Amniotic stem cell (primary cell): ENCODE measurements at regions not wholly inside any gene's neighbourhood (a gene's known extent, or its start where the extent isn't known, plus 50 kb on each side); places are given as distances from the start of the nearest gene placed in this dataset.
A peak's percentile ranks its signal among the peaks of the same experiment; 100 is the strongest.

Source experiments
- DNase-seq: peaks from one replicate; lab custom pipeline; 2025; lab: John Stamatoyannopoulos, UW

DNA sequence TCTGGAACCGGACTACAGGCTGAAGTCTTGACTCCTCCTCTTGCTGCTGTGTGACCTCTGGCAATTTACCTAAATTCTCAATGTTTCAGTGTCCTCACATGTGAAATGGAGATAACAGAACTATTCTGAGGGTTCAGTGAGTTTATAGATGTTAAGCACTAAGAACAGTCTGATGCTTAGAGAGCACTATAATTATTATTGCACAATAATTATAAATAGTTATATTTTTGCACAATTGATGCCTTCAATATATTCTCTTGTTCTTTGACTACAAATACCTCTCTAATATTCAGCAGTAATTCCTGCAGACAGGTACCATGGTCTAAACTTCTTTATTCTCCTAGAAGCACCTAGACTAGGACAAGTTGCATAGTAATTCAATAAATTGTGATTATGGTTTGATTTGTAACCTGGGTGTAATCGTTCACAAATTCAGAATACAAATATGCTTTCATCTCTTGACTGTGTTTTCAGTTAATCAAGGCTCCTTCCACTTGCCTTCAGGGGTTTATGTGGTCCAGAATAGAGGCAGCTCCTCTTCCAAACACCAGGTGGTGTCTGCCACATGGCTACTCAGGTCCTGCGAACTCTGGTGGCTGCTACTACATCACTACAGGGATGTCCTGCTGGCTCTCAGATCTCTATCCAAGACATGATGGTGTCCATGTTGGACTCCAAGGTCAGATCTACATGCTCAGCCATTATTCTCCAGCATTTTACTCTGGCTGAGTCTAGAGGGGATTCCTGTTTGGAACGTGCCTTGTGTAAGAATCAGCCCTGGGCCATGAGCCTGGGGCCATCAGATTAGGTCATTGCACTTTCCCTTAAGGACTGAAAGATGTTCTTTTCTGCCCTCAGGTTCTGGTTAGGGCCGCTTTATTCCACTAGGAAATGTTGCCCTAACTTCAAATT lies 103.4 kb downstream of the QRFPR start:
- no peak for DNase-seq

DNA sequence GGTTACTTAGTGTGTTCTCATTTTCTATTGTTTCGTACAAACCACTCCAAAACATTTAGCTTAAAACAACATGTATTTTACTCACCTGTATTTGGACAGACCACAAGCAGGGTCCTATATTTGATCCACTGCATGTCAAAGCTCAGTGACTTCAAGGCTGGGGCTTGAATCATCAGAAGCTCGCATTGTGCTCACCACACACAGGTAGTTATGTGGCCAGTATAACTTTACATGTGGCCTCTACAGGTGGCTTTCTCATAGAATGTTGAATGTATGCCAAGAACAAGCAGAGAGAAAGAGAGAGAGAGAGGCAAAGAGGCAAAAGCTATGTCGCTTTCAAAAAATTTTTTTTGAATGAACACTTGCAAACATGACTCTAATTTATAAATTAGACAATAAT lies 107.6 kb downstream of the QRFPR start:
- no peak for DNase-seq

DNA sequence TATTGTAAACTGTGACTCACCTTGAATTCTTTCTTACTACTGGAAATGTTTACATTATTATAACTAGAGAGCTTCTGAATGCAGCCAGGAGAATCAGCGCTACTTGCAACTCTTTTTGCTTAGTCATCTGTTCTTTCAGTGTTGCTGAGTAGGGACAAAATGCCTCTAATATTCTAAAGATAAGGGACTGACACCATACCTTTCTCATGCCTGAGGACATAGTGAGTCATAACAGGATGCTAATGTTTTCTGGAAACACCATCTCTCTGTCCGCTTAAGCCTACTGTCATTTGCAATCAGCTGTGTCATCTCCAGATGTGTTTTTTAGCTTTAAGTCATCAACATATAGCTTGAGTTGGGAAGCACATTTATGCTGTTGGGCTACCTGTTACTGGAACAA lies 108.3 kb downstream of the QRFPR start:
- peak; percentile 24 for DNase-seq

DNA sequence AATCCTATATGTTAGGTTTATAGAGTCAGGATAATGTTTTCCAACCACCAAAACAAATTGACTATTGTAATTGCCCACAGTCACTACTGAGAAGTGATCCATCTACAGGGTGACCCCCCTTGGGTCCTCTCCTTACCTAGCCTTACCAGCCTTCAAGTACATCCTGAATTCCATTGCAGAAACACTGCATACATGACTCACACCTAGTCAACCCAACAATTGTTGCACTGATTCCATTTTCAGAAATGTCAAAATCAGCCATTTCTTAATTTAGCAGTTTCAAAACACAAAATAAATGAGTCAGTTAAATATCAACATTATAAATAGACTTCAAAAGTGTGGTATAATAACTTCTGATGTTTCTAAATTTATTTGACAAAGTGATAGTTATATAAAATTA lies 106.3 kb upstream of the TNIP3 start:
- DNase-seq = no peak

DNA sequence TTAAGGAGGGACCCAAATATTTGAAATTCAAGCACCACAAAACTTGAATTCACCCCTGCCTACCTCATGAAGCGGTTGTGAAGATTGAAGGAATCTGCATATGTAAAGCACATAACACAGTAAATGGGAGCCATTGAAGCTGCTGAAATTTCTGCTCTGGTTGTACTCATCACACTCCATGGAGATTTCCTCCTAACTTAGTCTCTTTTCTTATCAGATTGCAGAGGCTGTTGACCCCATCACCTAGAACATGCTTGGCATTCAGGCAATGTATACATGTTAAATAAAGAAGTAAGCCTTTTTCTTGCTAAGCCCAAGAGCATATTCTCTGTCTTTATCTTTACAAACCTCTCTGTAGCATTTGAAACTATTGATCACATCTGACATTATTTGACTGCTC lies 104.9 kb upstream of the TNIP3 start:
- DNase-seq = no peak

DNA sequence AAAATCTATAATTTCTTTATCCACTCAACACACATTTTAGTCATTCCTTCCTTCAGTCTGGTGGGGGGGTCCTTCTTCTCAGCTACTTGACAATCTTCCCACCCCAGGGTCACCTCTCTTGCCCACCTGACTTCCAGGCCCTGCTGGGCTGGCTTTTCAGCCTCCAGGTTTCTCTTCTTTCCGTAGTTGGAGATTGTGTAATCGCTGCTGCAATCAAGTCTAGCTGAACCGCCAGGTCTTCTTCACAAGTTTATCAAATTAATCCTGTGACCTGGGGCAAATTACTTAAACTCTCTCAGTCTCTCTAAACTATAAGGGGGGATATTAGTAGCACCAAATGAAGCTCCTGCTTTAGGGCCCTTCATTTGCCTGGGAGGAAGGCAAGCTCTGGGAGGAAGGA lies 102.9 kb upstream of the TNIP3 start:
- no peak for DNase-seq

DNA sequence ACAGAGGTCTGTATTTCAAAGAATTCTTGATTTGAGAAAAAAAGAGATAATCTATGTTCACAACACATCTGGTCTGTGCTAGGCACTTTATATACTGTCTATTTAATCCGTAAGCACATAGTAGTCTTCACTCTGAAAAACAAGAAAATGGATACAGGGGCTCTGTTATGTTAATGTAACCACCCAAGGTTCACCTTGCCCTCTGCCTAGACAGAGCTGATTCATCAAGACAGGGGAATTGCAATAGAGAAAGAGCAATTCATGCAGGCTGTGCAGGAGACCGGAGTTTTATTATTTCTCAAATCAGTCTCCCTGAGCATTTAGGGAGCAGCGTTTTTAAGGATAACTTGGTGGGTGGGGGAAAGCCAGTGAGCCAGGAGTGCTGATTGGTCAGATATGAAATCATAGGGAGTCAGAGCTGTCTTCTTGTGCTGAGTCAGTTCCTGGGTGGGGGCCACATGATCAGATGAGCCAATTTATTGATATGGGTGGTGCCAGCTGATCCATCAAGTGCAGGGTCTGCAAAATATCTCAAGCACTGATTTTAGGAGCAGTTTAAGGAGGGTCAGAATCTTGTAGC lies 92.9 kb upstream of the TNIP3 start:
- no peak for DNase-seq

DNA sequence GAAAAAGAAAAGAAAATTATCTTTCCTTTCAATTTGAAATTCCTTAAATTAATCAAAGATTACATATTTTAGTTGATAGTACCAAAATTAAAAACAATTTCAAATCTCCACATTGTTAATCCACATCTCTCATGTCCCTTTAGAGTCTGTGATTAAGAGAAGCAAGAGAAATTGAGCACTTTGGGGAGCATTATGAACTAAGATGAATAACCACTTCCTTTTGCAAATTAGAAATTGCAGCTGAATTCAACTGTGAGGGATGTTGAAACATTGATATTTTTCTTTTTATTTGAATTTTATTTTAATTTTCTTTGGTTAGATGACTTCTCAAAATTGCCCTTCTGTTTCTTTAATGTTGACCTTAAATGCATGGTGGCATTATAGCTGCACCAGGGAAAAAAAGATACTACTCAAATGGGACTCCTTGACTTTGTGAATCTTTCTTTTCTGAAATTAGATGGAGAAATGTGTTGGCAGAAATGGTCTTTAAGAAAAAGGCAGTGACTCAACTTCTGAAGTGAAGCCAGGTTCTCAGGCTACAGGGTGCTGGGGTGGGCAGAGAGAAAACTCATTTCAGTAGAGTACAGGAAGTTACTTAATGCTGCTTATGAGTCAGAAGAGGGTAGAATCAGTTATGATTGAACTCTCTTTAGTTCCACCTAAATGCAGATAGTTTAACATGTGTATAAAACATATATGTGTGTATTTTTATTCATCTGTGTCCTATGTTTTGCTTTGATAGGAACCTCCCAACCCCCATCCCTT lies 92.0 kb upstream of the TNIP3 start:
- peak; percentile 83 for DNase-seq

DNA sequence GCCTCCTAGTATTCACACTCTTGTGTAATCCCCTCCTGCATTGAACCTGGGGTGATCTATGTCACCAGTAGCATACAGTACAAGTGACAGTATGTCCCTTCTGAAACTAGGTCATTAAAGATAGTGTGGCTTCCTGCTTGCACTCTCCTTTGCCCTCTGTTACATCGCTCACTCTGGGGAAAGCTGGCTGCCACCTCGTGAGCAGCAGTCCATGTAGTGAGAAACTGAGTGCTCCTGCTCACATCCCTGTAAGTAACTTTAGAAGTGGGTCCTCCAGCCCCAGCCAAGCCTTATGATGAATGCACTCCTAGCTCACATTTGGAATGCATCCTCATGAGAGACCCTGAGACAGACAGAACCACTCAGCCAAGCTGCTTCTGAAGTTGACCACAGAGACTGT lies 89.8 kb upstream of the TNIP3 start:
- no peak for DNase-seq

DNA sequence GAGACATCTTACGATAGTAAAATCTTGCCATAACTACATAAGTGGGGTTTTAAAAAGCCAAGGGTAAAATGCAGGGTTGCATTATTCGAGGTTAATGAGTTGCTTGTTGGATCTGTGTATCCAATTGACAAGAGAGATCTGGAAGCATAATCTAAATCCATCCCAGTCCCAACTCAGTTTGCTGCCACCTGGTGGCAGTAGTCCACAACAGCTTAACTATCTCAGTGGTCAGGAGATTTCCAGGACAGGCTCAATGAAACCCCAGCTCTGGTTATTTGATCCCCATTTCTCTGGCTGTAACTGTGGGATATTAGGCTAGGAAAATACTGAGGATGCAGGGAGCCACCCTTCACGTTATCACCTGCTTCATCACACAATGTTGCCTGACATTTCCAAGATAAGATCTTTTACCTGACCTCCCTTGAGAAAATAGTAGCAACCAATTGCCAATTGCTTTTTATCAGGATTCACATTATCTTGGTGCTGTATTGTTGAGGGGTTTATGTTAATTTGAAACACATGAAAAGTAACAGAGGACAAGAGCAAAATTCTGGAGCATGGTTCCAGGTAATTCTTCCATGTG lies 88.2 kb upstream of the TNIP3 start:
- DNase-seq = peak; percentile 10

DNA sequence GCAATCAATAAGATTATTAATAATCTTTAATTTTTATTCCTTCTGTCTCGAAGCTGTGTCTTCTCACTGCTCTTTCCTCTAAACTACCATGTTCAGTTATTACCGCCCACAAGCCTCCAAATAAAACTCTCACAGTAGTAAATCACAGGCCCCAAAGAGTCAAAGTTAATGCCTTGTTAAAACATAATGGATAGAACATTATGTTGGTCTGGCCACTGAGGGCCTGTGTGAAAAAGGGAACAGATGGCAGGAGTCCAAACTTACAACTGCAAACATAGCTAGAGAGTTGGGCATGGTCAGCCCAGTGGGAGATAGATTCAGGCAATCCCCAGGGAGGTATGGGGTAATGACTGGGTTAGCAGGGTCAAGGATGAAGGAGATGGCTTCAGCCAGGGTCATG lies 84.6 kb upstream of the TNIP3 start:
- no peak for DNase-seq

DNA sequence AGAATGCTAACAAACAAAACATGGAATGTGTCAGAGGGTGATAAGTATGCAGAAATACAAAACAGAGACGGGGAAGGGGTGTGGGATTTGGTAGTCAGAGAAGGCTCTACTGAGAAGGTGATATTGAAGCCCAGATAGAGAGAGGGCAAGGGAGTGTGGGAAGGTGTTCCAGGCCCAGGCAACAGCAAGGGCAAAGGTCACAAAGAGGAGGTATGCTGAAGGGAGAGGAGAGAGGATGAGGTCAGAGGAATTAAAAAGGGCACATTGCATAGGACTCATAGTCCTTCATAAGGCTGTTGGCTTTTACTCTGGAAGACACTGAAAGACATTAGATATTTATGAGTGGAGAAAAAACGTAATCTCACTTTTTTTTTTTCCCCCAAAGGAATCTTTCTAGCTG lies 82.6 kb upstream of the TNIP3 start:
- DNase-seq = no peak

DNA sequence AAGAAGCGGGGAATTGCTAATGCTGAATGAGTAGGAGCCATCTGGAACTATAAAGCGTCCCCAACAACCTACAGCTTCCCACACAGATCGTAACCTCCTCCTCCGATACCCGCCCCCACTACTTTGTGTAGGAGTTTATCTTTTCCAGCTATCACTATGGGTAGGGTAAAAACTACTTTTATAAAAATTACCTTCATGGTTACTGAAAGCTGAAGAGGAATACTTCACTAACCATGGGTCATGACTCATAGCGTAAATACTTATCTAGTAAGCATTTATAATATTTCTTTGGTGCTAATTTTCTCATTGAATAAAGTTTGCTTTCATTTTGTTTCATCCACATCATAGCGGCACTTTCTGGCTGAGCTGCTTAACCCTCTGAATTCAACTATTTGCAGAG lies 79.4 kb upstream of the TNIP3 start:
- DNase-seq = no peak

DNA sequence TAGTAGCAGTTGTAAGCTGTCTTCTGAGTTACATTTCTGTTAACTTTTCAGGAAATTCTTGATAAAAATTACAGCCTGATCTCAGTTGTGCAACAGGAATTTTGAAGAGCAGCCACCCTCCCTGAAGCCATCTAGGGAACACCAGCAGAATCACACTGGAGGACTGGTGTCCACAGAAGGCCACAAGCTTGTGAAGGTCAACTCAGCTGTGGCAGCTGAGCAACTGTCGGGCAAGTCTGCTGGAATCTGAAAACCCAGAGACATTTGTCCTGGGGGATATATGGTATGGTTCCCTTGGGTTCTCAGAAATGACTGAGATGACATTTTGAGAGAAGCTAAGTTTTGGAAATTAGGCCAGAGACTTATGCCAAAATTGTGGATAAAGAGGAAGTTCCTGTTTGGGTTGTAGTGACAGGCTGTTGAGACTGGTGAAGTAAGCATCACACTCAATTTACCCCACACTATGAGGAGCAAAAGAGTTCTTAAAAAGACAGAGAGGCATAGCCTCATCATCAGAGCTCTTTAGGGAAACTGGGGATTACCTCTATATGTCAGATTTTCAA lies 78.1 kb upstream of the TNIP3 start:
- no peak for DNase-seq

DNA sequence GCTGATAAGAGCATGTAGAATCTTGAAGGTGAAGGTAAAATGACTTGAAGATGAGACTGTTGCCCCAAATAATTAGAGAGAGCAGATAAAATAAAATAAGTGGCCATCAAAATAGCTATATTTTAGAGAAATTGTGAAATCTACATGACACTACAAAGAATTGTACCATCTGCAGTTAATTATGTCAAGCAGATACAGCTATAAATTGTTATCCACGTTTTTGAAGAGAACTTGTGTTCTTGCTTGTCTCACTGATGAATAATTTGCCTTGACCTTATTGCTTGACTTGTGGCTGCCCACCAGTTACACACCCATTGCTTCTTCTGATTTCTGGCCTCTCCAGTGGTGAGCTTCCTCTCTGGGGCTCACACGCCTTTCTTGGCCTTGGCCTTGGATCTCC lies 75.8 kb upstream of the TNIP3 start:
- DNase-seq = no peak

DNA sequence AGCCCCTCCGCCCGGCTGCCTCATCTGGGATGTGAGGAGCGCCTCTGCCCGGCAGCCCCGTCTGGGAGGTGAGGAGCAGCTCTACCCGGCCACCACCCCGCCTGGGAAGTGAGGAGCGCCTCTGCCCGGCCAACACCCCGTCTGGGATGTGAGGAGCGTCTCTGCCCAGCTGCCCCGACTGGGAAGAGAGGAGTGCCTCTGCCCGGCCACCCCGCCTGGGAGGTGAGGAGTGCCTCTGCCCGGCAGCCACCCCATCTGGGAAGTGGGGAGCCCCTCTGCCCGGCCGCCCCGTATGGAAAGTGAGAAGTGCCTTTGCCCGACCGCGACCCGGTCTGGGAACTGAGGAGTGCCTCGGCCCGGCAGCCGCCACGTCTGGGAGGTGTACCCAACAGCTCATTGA lies 74.3 kb upstream of the TNIP3 start:
- no peak for DNase-seq

DNA sequence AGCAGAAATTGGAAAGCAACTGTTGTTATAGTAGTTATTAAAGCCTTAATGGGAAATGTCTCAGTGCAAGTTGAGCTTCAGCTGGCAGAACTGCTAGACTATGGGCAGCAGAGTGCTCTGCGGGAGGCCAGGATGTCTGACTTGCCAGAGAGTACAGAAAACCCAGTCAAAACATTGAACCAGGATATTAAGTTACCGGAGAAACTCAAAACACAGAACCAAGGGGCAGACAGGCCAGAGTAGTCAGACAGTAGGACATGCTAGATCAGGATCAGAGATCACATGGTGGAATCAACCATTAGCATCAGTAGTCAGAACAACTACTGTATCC lies 72.9 kb upstream of the TNIP3 start:
- DNase-seq = no peak

DNA sequence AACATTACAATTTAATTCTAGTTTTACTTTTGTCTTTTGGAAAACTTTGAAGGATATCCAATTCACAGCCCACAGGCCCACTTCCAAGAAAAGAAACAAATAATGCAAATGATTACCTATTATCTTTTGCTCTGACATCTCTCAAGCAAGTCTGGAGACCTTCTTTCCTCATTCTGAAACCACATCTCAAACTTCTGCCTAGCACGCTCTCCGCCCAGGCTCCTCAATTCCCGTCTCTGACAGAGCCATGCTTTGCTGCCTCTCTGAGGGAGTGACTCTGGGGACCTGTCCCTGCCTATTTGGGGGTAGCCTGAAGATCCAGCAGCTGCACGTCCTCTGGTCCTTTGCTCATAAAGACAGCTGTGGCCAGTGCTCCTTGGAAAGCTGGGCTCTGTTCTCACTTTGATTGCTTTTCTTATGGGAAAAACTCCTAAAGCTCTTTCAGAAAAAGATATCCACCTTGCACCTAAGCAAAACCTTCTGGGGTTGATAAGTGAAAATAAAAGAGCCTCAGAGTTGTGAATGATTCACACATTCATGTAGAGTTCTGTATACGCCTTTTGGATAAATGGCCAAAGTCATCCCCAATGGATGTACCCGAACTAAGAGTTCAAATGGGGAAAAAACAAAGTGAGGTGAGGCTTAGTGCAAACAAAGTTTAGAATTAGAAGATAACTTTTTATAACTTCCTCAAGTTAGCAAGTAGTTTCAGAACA lies 72.4 kb upstream of the TNIP3 start:
- DNase-seq = no peak

DNA sequence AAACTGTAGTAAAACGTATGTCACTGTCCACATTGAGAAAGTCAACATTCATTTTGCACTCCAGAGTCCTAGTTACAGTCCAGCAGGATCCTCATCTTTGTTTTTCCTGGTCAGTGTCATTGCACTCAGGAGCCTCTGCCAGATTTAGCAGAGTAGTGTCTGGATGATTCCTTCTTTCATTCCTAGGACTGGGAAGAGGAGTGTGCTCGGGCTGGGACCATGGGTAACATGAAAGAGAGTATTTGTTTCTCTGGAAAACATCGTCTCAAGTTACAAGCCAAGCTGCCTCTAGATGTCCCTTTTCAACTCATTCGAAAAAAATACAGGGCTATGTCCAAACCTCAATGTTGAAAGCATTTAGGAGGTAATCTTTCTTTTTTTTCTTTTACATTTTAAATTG lies 69.9 kb upstream of the TNIP3 start:
- no peak for DNase-seq

DNA sequence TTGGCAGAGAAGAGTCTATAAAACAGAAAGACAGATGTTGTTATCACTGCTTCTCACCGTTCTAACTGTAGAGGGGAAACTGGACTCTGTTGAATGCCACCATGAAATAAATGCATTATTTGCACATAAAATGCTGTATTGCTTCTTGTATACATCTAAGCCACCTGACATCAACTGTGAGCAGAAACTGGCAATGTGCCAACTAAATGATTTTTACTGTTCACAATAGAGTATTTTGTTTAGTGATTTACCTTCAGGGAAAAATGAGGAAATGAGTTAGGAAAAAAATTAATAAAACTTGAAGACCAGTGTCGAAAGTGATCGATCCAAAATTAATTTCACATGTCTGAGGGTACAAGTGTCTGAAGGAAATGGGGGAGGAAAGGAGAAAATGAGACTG lies 65.9 kb upstream of the TNIP3 start:
- DNase-seq = no peak

DNA sequence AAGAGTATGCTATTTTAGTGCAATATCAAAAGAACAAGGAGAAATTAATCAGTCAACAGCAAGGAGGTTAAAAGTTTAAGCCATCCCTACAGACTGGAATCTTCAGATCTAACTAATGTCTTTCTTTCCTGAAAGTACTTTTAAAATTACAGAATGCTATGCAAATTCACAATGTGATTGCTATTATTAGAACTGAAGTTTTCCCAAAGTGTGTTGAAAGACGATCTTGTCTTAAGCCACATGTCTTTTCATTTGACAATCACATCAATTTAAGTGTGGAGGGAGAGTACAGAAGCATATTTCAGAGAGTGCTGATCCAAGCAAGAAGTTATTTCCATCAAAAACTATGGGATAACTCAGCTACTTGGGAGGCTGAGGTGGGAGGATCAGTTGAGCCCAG lies 64.7 kb upstream of the TNIP3 start:
- no peak for DNase-seq

DNA sequence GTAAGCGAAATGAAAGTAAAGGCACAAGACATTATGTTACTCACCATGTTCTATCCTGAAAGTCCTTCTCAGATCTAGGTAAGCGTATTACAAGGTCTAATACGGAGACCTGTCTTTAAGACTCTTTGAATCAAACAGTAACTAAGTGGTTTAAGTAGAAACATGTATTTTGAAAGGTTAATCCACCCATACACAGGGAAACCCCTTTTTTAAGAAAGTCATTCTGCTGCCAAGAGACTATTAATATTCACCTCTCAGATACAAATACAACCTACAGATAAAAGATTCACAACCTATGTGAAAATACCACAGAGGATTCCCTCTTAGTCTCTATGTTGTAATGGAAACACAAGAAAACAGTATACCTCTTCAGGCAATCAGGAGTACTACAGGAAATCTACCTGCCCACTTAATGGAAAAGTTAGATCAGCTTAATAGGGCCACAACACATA lies 63.2 kb upstream of the TNIP3 start:
- DNase-seq = no peak
